ENCODE measurements at regions not wholly inside any gene's neighbourhood (a gene's known extent, or its start where the extent isn't known, plus 50 kb on each side); places are given as distances from the start of the nearest gene placed in this dataset.
"Not testable (repeated sequence)": the region's sequence is repeated elsewhere in the genome, so short reads cannot be mapped to it uniquely, and the experiment has no call there.

GRCh38 chr20:60171738-60172137 lies 213.5 kb downstream of the CDH26 start:
- no peak for DNase-seq

- DNase-seq = no peak
Measured at GRCh38 chr20:60172346-60172984, 214.2 kb downstream of the CDH26 start.

GRCh38 chr20:60177080-60177479 lies 218.9 kb downstream of the CDH26 start:
- no peak for DNase-seq

GRCh38 chr20:60180986-60181385 lies 222.8 kb downstream of the CDH26 start:
- no peak for DNase-seq

GRCh38 chr20:60186412-60186811 lies 228.2 kb downstream of the CDH26 start:
- DNase-seq = no peak

- DNase-seq = no peak
Measured at GRCh38 chr20:60187683-60188082, 229.5 kb downstream of the CDH26 start.

- DNase-seq = no peak
Measured at GRCh38 chr20:60191014-60191413, 232.8 kb downstream of the CDH26 start.

GRCh38 chr20:60192326-60192725 lies 234.1 kb downstream of the CDH26 start:
- DNase-seq = no peak

- not testable (repeated sequence) for DNase-seq
Measured at GRCh38 chr20:60199132-60199531, 240.9 kb downstream of the CDH26 start.

GRCh38 chr20:60199866-60200265 lies 241.6 kb downstream of the CDH26 start:
- no peak for DNase-seq

GRCh38 chr20:60200305-60200918 lies 242.2 kb downstream of the CDH26 start:
- no peak for DNase-seq

GRCh38 chr20:60201198-60201835 lies 243.1 kb downstream of the CDH26 start:
- DNase-seq = no peak

GRCh38 chr20:60202046-60202445 lies 243.8 kb downstream of the CDH26 start:
- no peak for DNase-seq

GRCh38 chr20:60203451-60203850 lies 245.2 kb downstream of the CDH26 start:
- DNase-seq = no peak

GRCh38 chr20:60204601-60205000 lies 246.4 kb downstream of the CDH26 start:
- DNase-seq = no peak

- no peak for DNase-seq
Measured at GRCh38 chr20:60206259-60206658, 248.0 kb downstream of the CDH26 start.

- no peak for DNase-seq
Measured at GRCh38 chr20:60209048-60209447, 250.8 kb downstream of the CDH26 start.

- peak; percentile 34 for DNase-seq
Measured at GRCh38 chr20:60210779-60211617, 252.8 kb downstream of the CDH26 start.

GRCh38 chr20:60211618-60212463 lies 253.6 kb downstream of the CDH26 start:
- DNase-seq = no peak

- no peak for DNase-seq
Measured at GRCh38 chr20:60212695-60213094, 254.5 kb downstream of the CDH26 start.

- DNase-seq = no peak
Measured at GRCh38 chr20:60213126-60213893, 255.1 kb downstream of the CDH26 start.

Data from effector CD4-positive, alpha-beta T cell (primary cell).